ENCODE measurements at regions not wholly inside any gene's neighbourhood (a gene's known extent, or its start where the extent isn't known, plus 50 kb on each side); places are given as distances from the start of the nearest gene placed in this dataset.

DNA sequence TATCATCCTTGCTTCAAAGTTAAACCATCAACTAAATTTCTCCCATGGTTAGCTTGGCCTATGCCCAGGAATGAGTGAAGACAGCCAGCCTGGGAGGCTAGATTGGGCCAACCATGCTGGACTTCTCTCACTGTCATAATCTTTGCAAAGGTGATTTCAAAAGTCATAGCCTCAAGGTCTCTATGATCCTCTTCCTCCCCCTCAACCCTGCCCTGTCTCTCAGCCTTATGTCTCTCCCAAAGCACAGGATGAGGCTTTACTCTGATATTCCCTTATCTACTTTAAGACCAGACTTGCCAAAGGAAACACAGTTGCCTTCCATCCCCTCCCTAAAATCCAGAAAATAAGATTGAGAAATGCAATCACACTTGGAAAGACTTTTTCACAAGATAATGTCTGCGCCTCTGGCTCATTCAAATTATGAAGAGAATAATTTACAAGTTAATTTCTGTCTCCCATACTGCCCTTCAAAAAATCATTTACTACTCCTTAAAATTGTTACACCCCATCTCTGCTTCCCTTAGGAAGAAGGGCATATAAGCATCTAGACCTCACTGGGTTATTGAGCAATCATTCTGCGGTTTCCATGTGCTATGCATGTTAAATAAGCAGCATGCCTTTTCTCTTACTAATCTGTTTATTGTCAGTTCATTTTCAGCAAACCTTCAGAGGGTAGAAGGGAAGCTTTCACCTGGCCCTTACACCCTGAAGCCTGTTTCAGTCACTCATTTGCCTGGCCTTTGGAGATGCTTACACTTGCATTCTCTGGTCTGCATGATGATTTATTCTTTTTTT lies 113.8 kb upstream of the ANKRD55 start:
- no peak for DNase-seq (ENCODE audit: low spot score)

DNA sequence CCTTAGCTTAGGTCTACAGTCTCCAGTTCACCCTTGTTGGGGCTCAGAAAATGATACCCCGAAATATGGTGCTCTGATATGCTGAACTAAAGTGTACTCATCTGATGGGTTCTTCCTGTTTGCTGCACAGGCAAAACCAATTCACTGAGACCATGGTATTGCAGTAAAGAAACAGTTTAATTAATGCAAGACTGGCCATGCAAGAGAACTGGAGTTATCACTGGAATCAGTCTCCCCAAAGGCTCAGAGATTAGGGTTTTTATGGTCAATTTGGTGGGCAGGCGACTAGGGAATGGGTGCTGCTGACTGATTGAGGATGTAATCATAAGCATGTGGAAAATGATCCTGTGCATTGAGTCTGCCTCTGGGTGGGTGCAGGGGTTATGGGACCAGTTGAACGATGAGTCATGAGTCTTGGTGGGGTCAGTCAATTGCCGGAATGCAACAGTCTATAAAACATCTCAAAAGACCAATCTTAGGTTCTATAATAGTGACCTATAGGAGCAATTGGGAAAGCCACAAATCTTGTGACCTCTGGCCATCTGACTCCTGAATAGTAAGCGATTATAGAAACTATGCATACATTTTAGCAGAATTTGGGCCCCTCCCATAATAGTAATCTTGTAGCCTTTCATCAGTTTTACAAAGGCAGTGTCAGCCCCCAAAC lies 113.0 kb upstream of the ANKRD55 start:
- no peak for DNase-seq (ENCODE audit: low spot score)

DNA sequence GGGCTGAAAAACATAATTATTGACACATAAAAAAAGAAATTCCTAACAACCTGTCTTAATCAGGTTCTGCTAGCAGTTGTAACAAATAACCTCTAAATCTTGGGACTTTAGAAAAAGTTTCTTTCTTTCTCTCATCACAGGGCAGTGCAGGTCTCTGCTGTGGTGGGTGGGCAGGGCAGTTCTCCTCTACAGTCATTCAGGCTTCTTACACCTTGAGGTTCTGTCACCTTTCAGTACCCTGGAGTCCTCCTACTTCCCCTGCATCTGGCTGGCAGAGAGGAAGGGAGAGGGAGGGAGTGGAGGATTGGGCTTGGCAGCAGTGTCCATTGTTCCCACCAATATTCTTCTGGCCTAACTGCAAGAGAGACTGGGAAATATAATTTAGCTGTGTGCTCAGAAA lies 112.2 kb upstream of the ANKRD55 start:
- no peak for DNase-seq (ENCODE audit: low spot score)

DNA sequence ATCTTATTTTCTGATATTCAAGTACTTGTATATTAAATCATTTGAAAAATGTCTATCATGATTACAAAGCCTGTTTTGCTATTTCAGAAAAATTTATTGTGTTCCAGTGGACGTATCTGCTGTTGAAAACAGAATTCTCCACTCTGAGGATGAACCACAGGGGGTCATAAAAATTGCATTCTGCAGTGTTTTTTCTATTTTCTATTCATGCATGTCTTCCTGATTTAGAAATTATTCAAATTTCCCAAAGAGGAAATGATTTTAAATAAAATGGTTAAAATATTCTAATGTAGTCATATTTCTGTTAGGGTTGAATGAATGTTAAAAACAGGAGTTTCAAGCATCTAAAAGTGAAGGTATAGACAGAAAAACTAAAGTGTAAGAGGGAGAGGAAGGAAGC lies 111.5 kb upstream of the ANKRD55 start:
- DNase-seq (ENCODE audit: low spot score), result no peak

DNA sequence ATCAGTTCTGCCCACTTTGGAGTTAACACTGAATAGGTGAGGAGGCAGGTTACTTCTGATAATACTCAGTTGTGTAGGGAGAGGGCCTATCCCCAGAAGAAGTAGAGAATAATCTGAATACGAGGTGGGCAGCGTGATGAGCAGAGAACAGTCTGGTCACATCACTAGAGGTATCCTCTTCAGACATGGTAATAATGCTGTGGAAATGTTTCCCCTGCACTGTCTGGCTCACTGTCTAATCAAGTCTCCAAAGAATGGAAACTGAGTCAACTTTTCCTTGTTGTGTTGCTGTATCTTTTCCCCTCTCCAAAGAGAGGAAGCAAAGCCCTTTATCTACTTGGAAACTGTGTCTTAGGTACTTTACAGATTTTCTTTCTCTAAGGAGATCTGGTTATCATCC lies 110.9 kb upstream of the ANKRD55 start:
- DNase-seq (ENCODE audit: low spot score), result no peak

DNA sequence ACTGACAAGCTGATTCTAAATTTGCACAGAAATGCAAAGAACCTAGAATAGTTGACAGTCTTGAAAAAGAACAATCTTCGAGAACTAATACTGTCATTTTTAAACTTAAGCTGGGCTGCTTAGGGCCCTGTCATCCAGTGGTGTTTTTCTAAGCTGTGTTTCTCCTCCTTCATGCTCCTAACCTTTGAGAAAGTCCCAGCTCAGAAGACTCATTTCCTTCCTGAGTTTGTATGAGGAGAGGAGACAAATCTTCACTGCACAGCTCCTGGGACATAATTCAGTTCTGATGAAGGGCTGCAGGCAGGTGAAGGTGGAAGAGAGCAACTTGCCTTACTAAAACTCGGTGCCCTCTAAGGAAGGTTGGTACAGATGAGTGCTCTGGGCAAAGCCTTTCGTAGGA lies 109.5 kb upstream of the ANKRD55 start:
- DNase-seq (ENCODE audit: low spot score), result no peak

DNA sequence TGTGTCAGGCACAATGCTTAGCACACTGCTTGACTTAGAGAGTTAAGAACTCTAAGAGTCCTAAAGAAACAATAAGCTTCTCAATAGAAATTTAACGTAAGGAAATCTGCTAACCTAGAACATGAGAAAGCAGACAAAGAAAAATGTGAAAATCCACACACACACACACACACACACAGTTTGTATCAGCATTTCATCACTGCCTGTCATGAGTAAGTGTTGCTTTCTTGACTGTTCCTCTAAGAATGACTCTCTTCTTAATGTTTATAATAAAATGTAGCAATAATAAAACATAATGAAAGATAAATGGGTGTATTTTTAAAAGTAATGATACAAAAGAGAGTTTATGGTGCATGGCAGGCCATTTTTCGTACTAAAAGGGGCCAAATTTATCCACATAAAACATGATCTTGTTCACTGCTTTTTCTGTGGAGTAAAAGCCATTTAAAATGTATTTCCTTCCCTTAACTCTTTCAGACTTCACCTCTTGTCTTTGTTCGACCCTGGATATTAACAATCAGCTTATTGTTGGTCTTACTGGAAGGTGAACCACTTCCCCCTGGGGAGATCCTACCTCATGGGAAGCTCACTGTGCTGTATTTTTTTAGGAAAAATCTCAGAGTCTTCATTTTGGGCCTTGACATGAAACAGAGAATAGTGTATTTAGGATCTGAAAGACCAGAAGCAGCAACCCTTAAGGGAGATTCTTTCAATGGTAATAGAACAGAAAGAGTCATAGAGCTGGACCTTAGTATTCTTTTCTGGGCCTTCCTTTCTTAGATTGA lies 107.3 kb upstream of the ANKRD55 start:
- DNase-seq (ENCODE audit: low spot score), result no peak

DNA sequence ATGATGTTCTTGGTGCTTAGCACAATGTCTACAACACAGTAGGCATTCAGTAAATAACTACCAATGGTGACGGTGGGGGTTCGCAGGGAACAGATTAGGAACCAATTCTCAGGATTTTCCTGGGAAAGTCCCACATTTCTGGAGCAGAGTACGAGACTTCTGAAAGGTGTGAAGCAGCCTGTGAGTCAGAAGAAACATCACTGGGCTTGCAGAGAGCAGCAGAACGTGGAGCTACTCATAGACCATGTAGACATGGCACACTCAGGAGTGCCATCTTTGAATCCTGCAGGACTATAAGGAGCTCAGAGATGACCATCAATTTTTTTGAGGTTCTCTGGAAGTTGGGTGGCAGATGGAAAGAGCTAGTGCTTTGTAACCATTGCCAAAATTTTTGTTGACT lies 106.6 kb upstream of the ANKRD55 start:
- no peak for DNase-seq (ENCODE audit: low spot score)

DNA sequence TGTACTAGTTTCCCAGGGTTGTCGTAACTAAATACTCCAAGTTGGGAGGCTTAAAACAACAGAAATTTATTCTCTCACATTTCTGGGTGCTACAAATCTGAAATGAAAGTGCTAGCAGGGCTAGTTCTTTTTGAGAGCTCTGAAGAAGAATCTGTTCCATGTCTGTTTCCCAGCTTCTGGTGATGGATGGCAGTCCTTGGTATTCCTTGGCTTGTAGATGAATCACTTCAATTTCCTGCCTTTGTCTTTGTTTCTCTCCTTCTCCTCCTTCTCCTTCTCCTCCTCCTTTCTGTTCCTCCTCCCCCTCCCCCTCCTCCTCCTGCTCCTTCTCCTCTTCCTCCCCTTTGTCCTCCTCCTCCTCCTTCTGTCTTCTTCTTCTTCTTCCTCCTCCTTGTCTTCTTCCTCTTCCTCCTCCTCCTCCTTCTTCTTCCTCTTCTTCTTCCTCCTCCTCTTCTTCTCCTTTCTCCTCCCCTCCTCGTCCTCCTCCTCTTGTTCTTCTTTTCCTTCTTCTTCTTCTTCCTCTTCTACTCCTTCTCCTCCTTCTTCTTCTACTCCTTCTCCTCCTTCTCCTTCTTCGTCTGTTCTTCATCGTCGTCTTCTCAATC lies 104.7 kb upstream of the ANKRD55 start:
- DNase-seq (ENCODE audit: low spot score), result no peak

DNA sequence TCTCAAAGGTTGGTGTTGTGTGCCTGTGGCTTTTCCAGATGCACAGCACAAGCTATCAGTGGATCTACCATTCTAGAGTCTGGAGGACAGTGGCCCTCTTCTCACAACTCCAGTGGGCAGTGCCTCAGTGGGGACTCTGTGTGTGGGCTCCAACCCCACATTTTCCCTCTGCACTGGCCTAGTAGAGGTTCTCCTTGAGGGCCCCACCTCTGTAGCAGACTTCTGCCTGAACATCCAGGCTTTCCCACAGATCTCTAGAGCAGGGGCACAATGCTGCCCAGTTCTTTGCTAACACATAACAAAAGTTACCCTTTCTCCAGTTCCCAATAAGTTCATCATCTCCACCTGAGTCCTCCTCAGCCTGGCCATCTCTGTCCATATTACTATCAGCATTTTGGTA lies 102.1 kb upstream of the ANKRD55 start:
- no peak for DNase-seq (ENCODE audit: low spot score)

DNA sequence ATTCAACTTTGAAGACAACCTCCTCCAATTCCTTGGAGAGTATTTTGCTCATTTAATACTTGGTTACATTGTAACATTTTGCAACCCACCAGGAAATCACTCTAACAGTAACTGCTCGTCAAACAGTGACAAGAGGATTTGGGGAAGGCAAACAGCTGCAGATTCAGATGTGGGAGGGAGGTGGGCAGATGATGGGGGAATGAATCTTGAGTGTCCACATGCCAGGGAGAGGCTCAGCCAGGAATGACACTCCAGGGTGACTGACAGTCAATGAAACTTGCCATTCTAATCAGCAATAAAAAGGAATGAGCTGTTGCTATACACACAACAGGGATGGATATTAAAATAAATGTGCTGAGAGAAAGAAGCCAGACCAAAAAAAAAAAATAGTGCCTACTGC lies 97.7 kb upstream of the ANKRD55 start:
- no peak for DNase-seq (ENCODE audit: low spot score)

DNA sequence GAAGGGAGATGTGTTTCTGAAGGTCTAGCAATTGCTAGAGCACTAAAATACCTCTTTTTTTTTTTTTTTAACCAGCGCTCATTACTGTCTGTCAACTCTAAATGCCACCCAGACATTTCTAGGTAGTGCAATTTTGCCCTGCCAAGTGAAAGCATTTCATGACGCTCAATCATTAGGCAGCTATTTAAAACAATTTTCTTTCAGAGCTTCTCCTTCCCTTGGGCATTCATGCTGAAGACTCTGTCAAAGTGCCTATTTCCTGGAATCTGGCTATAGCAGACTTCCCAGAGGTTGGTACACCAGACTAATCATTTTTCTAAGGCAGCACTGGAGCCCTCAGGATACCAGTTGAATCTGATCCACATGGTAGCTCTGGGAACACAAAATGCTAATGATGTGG lies 97.0 kb upstream of the ANKRD55 start:
- DNase-seq (ENCODE audit: low spot score), result no peak

DNA sequence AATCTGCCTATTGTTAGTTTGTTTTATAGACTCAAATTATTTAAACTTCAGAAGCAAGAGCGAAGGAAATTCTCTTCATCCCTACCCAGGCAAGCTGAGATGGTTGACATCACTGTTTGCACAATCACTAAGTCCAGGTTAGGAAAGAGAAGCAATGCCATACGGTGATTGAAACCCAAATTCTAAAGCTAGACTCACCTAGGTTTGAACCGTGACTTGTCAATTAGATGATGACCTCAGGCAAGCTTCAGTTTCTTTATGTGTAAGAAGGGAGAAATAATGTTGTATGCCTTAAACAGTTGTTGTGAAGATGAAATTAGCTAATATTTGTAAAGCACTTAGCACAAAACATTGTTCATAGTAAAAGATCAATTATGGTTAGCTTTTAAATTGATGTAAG lies 96.5 kb upstream of the ANKRD55 start:
- DNase-seq (ENCODE audit: low spot score), result no peak

DNA sequence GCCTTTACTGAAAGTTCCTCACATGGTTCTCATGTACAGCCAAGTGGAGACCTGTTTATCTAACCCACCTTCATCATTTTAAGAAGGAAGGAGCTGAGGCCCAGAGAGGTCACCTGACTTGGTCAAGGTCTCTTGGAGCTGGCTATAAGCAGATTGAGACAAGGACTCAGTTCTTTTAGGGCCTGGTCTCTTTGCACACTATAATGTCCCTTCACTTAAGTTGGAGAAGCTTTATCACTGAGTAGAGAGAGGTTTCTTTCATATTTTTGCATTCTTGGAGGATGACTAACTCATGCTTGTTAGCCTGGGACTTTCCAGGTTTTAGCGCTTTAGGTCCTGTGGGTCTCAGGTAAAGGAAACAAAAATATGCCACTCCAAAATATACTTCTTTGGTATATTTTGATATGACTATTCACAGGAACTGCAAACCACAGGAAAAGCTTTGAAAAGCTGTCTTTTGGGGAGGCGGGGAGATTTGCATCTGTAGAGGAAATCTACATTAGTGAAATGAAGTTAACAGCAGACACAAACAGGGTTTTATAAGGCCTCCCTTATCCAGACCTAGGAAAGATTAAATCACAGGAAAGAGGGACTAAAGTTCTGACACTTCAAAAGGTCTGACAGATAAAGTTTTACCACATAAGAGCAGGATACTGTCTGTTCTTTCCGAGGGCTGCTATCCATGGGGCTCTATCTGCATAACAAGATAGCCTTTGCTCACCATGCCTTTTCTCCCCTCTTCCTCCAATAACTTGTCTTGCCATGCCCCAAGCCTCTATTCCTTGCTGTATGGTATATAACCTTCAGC lies 95.8 kb upstream of the ANKRD55 start:
- DNase-seq (ENCODE audit: low spot score), result no peak

DNA sequence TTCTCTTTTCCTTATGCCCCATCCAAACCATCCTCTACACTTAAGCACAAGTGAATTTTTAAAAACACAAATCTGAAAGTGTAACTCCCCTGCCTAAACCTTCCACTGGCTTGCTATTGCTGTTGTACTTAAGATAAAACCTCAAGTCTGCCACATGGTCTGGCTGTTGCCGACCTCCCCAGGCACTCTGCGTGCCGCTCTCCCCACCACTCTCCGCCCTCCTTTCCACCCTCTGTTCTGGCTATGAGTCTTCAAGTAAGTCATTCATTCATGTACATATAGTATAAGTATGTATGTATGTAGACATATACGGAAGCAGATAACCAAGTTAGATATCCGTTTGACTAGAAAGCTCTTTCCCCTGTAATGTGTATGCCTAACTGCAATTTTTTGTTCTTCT lies 94.7 kb upstream of the ANKRD55 start:
- DNase-seq (ENCODE audit: low spot score), result no peak

DNA sequence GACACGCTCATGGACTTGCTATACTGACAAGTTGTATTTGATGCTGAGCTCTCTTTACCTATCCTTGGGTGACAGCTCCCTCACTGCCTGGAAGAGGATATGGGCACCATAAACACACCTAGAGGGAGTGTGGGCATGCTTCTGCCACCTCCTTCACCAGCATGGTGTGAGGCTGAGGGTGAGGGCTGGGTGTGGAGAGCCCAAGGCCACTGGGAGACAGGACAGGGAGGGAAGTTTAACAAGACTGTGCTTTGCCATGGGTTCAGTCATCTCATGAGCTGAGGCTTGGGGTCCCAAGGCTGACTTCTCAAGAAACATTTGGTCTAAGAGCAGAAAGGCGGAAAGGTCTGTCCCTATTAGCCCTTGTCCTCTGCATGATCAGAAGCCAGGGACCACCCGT lies 93.6 kb upstream of the ANKRD55 start:
- no peak for DNase-seq (ENCODE audit: low spot score)

DNA sequence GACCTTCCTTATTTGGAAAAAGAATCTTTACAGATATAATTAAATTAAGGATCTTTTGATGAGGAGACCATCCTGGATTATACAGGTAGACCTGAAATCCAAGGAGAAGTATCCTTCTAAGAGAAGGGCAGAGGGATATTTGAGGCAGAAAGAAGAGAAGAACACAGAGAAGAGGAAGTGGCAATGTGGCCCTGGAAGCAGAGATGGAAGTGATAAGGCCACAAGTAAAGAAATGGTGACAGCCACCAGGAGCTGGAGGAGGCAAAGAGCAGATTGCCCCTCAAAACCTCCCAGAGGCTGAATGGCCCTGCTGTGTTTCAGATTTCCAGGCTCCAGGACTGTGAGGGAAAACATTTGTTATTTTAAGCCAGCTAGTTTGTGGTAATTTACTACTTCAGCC lies 93.0 kb upstream of the ANKRD55 start:
- DNase-seq (ENCODE audit: low spot score), result no peak

DNA sequence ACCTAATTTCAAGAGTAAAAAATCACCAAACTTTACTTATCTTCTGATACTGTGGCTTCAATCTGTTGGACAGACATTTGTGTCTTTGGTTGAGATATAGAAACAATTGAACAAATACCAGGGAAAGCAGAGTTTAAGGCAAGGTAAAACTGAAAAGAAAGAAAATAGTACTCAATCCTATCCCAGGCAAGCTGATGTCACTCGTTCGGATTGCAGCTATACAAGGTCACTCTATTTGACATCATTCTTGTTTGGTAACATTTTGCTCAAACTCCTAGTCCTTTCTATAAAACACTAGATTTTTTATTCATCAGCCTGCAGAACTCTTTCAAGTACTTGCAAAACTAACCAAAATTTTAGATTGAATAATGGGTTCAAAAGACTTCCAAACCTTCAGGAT lies 91.9 kb upstream of the ANKRD55 start:
- no peak for DNase-seq (ENCODE audit: low spot score)

DNA sequence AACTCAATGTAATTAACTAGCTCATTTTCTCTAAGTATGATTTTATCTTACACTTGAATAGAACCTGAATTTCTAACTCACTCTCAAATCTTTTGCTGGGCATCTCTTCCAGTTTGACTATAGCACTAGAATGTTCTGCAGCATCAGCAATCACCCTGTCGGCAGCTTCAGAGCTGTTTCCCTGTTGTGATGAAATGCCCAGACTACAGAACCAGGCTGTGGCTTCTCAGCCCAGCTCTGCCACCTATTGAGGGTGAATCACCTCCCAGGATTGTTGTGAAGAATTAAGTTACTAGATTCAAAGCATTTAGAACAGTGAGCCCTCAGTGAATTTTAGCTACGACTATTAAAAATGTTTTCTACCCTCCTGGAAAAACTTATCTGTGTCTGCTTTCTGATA lies 90.4 kb upstream of the ANKRD55 start:
- peak; percentile 18 for DNase-seq (ENCODE audit: low spot score)

DNA sequence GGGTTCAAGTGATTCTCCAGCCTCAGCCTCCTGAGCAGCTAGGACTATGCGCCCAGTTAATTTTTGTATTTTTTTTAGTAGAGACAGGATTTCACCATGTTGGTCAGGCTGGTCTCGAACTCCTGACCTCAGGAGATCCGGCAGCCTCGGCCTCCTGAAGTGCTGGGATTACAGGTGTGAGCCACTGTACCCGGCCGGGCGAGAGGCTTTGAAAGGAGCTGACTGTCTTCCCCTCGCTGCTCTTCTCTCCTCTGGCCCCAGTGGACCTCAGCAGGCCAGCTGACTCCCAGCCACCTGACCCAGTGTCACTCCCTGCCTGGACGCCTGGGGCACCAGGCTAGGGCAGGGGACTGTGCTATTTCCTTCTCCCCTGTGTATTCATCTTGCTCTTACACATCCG lies 89.5 kb upstream of the ANKRD55 start:
- no peak for DNase-seq (ENCODE audit: low spot score)

DNA sequence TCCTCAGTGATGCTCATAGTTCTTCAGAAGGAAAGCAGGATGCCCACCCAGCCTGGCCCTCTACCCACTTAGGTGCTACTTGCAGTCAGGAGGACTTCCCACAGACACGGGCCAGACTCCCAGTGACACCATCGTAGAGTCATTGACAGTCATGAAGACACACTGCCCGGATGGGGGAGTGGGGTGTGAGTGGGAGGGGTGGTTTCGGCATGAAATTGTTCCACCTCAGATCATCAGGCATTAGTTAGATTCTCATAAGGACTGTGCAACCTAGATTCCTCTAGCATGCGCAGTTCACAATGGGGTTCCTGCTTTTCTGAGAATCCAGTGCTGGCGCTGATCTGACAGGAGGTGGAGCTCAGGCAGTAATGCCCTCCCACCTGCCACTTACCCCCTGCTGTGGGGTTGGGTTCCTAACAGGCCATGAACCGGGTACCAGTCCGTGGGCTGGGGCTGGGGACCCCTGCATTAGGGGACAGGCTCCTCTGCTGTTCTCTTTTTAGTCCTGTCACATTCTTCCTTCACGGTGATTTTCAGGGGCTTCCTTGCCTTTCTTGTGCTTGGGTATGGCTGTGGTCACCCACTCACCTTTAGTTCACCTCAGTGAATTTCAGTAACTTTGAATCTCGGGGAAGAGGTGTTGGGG lies 88.2 kb upstream of the ANKRD55 start:
- no peak for DNase-seq (ENCODE audit: low spot score)
